ENCODE measurements at regions not wholly inside any gene's neighbourhood (a gene's known extent, or its start where the extent isn't known, plus 50 kb on each side); places are given as distances from the start of the nearest gene placed in this dataset.

DNA sequence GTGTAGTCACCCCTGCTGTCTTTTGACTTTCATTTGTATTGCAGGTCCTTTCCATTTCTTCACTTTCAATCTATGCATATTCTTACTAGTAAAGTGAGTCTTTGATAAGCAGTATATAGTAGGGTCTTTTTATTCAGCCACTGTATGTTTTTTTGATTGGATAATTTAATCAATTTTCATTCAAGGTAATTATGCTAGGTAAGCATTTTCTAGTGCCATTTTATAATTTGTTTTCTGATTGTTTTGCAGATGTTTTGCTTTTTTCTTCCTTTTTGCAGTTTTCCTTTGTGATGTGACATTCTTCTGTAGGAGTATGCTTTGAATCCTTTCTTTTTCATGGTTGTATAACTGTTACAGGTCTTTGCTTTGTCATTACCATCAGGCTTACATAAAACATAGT, 504.3 kb upstream of the GBE1 start:
- H3K4me3 ChIP-seq (ENCODE audit: low read depth, low read length), result no peak overlapping the region
- no peak for DNase-seq (ENCODE audit: low read depth)

DNA sequence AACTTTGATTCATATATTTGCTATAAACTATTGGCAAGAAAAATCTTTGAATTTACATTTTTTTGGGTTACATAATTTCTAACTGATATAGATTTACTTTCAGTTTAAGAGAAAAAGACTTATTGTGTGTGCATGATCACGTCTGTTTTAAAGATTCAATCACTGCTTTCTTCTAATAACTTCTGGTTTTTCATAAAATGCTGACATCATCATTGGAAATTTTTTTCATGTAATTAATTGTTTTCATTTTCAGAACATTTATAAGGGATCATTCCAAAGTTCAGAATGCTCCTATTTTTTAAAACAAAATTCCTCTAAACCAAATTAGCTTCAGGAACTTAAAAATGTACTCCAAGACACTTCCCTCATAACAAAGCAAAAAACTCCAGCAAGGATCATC, 500.7 kb upstream of the GBE1 start:
- no peak for DNase-seq (ENCODE audit: low read depth)
- no peak overlapping the region for H3K4me3 ChIP-seq (ENCODE audit: low read depth, low read length)

DNA sequence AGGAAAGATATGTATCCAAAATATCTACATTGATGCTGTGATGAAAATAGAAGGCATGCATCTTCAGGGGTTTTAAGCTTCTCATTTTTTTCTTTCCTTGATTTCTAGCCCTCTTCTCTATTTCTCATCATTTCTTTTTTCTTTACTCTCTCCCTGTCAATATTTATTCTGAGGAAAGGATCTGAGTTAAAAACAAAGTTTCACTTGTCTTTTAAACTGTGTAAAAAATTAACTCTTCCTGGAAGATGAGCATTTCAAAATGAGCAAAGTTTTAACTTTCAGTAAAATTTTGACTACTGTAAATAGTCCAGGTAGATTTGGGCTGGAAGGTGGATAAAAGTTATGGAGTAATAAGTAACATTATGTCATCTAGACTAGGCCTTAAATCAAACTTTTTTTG, 500.2 kb upstream of the GBE1 start:
- no peak for DNase-seq (ENCODE audit: low read depth)
- no peak overlapping the region for H3K4me3 ChIP-seq (ENCODE audit: low read depth, low read length)

DNA sequence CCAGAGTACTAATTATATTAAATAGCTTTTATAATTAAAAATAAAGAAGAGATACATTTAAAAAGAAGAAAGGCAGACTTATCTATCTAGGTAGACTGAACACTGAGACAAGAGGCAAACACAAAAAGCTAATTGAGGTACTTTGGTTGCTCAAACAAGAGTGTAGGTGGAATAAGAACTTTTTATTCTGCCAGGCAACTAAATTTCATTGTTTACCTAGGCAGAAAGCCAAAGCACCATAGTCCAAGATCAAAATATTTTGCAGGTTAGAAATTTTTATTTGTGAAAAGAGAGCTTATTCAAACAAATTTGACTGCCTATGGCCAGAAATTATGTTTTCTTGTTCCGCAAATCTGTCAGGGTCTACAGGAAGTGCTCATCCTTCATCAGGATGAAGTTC, 499.6 kb upstream of the GBE1 start:
- no peak for DNase-seq (ENCODE audit: low read depth)
- H3K4me3 ChIP-seq (ENCODE audit: low read depth, low read length), result no peak overlapping the region

DNA sequence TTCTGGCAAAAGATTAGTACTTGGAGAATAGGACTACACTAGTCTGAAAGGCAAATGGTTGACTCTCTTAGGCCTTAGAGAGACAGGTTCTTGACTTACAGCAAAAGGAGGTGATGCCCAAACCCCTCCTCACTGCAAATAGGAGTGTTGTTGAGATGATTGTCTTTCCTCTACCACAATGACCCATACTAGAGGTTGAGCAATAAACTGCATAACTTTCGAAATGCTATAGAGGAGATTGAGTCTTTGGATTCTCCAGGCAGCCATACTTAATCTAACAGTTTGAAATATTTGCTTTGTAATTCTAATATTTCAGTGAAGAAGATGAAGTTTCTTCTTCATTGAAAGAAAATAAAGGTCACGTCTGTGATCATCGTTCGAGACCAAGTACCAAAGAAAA, 498.5 kb upstream of the GBE1 start:
- DNase-seq (ENCODE audit: low read depth), result no peak
- H3K4me3 ChIP-seq (ENCODE audit: low read depth, low read length), result no peak overlapping the region

DNA sequence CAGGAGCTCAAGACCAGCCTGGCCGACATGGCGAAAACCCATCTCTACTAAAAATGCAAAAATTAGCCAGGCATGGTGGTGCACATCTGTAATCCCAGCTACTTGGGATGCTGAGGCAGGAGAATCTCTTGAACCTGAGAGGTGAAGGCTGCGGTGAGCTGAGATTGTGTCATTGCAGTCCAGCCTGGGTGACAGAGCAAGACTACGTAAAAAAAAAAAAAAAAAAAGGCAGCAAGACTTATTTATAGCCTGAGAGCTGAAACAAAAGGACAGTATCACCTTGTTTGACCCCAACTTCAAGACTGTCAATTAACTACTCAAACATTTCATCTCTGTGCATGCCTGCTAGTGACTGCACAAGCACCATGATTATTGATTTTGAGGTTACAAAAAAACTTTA, 478.9 kb upstream of the GBE1 start:
- no peak for DNase-seq (ENCODE audit: low read depth)
- H3K4me3 ChIP-seq (ENCODE audit: low read depth, low read length), result no peak overlapping the region

DNA sequence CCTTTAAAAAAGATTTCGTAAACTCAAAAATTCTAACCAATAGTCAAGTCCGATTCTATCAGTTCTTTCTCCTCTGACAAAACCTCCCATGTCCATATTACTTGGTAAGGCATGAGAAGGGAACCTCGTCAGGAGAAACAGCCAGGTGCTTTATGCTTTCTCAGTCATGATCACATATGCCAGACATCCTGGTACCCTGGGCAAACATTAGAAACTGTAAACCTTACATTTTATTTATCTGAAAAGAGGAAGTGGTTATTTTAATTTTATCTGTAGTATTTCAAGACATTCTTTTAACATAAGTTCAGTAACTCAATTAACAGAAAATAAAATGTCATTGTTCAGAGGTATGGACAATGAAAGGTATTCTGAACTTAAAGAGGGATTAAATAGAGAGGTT, 474.8 kb upstream of the GBE1 start:
- DNase-seq (ENCODE audit: low read depth), result no peak
- H3K4me3 ChIP-seq (ENCODE audit: low read depth, low read length), result no peak overlapping the region

DNA sequence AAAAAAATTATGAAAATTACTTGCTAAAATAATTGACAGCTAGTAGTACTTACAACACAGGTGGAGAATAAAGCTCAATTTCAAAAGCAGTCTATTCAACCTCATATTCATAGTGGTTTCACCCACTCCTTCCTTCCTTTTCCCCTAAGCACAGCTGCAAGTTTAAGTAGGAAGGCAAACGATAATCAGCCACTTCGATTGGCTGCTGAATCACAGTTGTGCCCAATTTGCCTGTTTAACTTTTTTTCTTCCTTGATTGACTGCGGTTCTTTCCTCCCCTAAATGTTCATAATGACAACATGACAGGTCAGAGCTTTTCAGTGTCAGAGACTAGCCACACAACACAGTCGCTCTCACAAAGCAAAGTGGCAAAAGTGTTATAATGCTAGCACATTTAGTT, 468.0 kb upstream of the GBE1 start:
- H3K4me3 ChIP-seq (ENCODE audit: low read depth, low read length), result no peak overlapping the region
- no peak for DNase-seq (ENCODE audit: low read depth)

DNA sequence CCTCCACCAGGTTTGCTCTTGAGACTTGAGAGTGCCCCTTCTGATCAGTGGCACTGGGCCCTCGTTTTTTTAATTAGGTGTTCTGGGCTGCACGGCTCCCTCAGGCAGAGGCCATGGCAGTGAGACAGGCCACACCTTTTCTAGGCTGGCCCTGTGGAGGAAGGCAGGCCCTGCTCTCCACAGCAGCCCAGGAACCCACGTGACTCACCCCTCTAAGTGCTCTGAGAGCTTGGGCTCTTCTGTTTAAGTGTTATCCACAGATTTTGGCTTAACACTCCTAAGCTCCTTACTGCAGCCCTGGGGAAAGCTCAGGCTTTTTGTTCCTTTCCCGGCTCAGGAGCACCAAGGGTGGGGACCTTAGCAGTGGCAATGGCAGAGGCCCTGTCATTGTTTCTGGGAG, 463.2 kb upstream of the GBE1 start:
- DNase-seq (ENCODE audit: low read depth), result no peak
- no peak overlapping the region for H3K4me3 ChIP-seq (ENCODE audit: low read depth, low read length)

DNA sequence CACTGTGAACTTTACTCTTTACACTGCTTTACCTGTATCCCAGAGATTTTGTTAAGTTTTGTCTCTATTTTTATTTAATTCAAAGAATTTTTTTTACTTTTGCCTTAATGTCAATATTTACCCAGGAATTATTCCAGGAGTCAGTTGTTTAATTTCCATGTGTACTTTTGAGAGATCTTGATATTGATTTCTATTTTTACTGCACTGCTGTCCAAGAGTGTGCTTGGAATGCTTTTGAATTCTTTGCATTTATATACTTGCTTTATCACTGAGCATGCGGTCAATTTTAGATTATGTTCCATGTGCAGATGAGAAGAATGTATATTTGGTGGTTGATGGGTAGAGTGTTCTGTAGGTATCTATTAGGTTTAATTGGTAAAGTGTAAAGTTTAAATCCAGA, 461.0 kb upstream of the GBE1 start:
- no peak overlapping the region for H3K4me3 ChIP-seq (ENCODE audit: low read depth, low read length)

DNA sequence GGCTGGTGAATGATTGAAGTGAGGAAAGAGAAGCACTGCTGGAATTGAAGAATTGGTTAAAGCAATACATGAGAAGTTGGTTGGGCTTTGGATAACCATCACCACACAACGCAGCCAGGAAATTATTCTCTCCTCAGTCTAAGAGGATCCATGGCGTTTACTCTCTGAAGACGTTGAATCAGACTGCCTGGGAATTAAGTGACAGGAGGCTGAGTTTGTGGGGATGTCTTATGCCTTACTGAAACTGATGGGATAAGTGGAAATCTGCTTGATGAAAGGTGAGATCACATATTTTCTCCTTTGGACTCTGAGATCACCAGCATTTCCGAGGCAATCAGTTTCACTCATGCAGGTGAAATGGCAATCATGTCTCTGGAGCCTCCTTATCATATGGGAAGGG, 456.1 kb upstream of the GBE1 start:
- no peak for DNase-seq (ENCODE audit: low read depth)
- no peak overlapping the region for H3K4me3 ChIP-seq (ENCODE audit: low read depth, low read length)

More for the DNA sequence above, 461.0 kb upstream of the GBE1 start:
- DNase-seq (ENCODE audit: low read depth), result no peak

DNA sequence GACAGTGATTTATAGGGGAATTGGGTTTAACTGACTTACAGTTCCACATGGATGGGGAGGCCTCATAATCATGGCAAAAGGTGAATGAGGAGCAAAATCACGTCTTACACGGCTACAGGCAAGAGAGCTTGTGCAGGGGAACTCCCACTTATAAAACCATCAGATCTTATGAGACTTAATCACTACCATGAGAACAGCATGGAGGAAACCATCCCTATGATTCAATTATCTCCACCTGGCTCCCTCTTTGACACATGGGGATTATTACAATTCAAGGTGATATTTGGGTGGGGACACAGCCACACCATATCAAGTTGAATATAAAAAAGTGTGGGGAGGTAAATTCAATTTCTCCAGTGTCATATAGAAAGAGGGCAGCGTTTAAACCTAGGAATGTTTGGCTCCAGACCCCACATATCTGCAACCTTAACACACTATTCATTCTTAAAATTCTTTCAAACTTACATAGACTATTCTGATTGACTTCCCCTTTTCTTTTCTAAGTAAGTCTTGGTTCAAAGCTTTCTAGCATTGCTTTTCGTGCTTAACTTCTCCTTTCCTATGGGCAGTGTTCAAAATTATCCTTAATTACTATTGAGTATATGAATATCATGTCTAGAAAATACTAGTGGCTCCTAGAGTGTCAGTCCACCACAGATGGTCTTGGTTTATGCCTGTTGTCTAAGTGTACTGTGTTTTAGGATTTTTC, 446.7 kb upstream of the GBE1 start:
- no peak overlapping the region for H3K4me3 ChIP-seq (ENCODE audit: low read depth, low read length)
- DNase-seq (ENCODE audit: low read depth), result no peak

DNA sequence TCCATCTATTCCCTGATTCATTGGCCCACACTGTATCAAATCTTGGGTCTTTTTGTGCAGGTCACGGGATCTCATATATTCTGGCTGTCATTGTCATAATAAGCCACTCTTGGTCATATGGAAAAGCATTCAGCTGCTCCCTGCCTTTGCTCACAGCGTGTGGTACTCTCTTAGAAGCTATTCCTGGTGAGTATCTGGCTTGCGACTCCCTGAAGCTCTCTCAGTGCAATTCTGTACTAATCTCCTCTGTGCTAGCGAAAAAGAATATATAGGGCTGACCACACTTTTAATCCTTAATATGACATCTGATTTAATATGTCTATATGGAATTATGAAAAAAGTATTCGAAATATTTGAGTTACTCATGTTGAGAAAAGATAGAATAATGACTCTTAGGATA, 440.8 kb upstream of the GBE1 start:
- no peak for DNase-seq (ENCODE audit: low read depth)
- no peak overlapping the region for H3K4me3 ChIP-seq (ENCODE audit: low read depth, low read length)

DNA sequence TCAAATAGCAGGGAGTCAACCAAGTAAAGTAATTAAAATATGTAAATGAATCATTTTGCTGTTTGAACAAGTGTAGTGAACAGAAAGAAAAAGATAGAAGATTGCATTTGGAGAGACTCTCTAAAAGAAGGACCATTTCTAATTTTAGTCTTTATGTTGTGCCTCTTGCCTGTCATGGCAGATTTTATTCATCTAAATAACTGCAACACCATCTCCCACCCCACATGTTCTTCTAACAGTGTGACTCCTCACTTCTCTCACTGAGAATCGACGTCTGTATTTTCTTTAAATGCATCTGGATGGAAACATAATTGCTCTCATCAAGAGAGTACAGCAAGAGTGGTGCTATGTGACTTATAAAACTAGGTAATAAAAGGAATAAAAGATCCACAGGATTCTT, 439.9 kb upstream of the GBE1 start:
- H3K4me3 ChIP-seq (ENCODE audit: low read depth, low read length), result no peak overlapping the region
- no peak for DNase-seq (ENCODE audit: low read depth)

DNA sequence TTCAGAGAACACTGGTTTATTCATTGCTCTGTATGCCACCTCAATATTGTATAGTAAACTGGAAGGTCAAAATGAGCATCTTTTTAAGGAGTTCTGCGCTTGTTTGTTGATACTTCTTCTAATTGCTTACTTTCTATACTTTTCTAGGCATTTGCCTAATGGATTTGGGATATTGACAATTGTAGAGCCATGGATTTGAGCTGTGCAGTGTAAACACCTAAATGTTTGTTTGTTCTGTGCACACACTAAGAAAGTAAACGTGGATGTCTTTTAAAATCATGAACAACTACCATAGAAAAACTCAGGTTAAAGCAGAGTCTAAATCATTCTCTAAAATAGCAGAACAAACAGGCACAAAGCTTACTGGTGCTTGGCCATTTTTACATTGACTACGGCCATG, 436.6 kb upstream of the GBE1 start:
- no peak overlapping the region for H3K4me3 ChIP-seq (ENCODE audit: low read depth, low read length)
- DNase-seq (ENCODE audit: low read depth), result no peak

DNA sequence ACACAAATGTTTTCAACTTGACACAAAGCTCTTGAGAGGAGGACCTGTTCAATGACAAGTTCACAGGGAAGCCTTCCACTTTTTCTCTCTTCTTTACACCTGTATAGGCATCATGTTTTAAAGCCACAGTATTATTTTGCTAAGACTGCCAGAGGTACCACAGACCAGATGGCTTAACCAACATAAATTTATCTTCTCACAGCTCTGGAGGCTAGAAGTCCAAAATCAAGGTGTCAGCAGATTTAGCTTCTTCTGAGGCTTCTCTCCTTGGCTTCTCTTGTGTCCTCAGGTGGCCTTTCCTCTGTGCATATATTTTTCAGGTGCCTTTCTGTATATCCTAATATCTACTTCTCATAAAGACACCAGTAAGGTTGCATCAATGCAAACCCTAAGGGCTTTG, 435.2 kb upstream of the GBE1 start:
- DNase-seq (ENCODE audit: low read depth), result no peak
- H3K4me3 ChIP-seq (ENCODE audit: low read depth, low read length), result no peak overlapping the region

DNA sequence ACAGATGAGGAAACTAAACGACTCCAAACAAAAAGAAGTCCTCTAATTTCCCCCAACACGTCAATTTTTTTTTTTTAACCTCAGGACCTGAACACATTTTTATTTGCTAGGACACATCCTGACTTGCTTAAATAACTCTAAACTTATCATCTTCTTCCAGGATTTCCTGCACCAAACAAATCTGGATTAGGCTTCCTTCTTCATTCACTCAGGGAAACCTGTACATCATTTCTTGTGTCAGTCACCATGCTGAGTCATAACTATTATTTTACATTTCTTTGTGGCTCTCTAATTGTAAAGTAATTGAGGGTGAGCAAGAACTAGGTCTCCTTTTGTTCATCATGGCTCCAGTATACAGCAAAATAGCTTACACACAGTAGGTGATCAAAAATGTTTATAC, 433.4 kb upstream of the GBE1 start:
- DNase-seq (ENCODE audit: low read depth), result no peak
- no peak overlapping the region for H3K4me3 ChIP-seq (ENCODE audit: low read depth, low read length)

DNA sequence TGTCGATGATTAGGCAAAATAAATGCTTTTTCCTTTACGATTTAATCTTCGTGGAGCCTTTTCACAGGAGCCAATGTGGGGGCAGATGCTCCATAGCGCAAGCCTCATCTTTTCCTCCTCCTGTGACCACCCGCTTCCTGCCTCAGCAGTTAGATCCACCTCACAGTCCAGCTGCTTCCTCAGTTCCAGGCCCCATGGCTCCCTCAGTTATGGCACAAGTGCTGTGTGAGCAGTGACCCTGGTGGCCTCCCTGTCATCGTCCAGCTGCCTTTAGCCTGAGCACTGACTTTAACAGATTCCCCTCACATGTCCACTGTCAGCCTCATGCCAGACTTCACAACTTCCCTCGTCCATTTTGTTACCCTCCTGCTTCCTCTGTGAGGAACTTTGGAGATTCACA, 424.6 kb upstream of the GBE1 start:
- H3K4me3 ChIP-seq (ENCODE audit: low read depth, low read length), result no peak overlapping the region
- DNase-seq (ENCODE audit: low read depth), result no peak

DNA sequence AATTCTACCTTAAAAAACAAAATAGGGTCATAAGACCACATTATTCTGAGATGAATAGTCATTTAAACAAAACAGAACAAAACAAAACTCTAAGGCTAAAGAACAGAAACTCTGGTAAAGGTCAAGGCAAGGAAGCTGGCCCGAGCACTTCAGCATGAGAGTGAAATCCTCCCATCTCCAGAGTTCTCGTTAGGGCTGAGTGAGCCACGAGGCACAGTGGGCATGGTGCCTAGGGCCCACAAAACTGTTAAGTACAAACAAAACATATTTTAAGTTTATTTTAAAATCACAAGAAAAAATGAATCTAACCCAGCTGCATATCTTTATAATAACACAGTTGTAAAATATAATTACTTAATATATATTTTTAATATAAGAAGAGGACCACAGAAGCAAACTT, 417.8 kb upstream of the GBE1 start:
- no peak for DNase-seq (ENCODE audit: low read depth)
- no peak overlapping the region for H3K4me3 ChIP-seq (ENCODE audit: low read depth, low read length)

DNA sequence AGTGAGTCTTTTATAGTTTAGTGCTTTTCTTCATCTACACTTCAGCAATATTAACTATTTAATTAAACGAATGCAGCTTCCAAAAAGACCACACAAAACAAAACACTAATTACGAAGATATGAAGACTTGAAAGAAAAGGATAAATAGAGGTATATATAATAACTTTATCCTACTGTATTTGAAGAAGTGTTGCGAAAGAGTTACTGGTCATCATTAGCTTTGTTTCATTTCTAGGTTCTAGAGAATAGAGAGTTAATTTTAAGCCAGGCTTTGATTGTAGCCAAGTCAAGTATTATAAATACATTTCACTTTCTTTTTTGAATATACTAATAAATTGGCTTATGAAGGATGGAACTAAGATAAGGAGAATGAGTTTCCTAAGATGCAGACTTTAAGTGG, 416.8 kb upstream of the GBE1 start:
- no peak overlapping the region for H3K4me3 ChIP-seq (ENCODE audit: low read depth, low read length)
- DNase-seq (ENCODE audit: low read depth), result no peak

DNA sequence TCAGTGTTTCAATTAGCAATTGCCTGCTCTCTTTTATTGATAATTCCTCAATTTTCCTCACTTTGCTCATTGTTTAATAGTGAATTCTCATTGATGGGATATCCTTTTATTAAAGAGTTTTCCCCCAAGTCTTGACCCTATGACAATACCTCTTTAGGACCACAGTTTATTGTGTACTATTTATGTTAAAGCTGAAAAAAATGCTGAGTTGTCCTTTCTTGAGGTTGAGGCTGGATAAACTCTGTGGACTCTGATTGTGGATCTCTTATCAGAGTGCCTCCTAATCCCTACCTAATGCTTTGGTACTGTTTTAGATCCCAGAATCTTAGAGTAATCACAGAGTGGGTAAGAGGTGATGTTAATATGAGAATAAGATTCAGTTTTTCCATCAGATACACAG, 416.3 kb upstream of the GBE1 start:
- no peak overlapping the region for H3K4me3 ChIP-seq (ENCODE audit: low read depth, low read length)
- no peak for DNase-seq (ENCODE audit: low read depth)

DNA sequence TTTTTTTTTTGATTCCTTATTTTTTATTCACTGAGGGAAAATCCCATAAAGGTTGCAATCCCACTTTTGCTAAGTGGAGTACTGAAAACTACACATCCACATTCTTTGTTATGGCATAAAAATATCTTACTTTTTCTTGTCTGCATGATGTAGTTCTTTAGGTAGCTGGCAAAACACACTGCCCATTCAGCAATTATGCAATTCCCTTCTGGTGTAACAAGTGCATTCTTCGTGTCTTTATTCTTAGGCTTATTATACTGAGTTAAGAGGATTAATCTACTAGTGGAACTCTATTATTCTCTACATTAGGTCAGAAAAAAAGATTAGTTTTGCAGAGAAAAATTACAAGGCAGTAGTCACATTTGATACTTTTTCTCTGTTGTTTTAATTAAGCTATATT, 403.8 kb upstream of the GBE1 start:
- DNase-seq (ENCODE audit: low read depth), result no peak
- no peak overlapping the region for H3K4me3 ChIP-seq (ENCODE audit: low read depth, low read length)

All from skeletal muscle cell (primary cell).